Gastrocnemius medialis (tissue), 4 donors: ENCODE measurements at regions not wholly inside any gene's neighbourhood (a gene's known extent, or its start where the extent isn't known, plus 50 kb on each side); places are given as distances from the start of the nearest gene placed in this dataset.

Experiments used
- ATAC-seq, 2 donors: fragments of 150-250 bp; one replicate each; pipeline ENCODE4 v1.9.1; 2016
- DNase-seq, 2 donors: peaks; one replicate each; pipeline ENCODE4 v3.0.0-alpha.2; 2019
- H3K27ac ChIP-seq, 4 donors: fragments of 200-600 bp; sonication (generic); 1 replicate in 1 of 4; 2 replicates in 3 of 4; pipeline ENCODE4 v1.5.1; 2016 to 2018; ENCODE audit warnings: mild to moderate bottlenecking in 2 of 4, moderate library complexity in 1 of 4
- H3K27me3 ChIP-seq, 3 donors: fragments of 200-600 bp; sonication (generic) in 2 of 3; 1 replicate in 1 of 3; 2 replicates in 2 of 3; pipeline versions ENCODE4 v1.5.1 to v1.6.0; 2016 to 2019; ENCODE audit warnings: mild to moderate bottlenecking in 1 of 3, moderate library complexity in 1 of 3
- H3K36me3 ChIP-seq, 2 donors: fragments of 200-600 bp; sonication (generic) in 1 of 2; one replicate each; pipeline ENCODE4 v1.5.1; 2017 to 2018
- H3K4me1 ChIP-seq, 2 donors: fragments of 200-600 bp; sonication (generic) in 1 of 2; one replicate each; pipeline ENCODE4 v1.5.1; 2016 to 2017; ENCODE audit warnings: mild to moderate bottlenecking in 2 of 2
- H3K4me3 ChIP-seq, 4 donors: fragments of 200-600 bp; sonication (generic) in 3 of 4; 1 replicate in 1 of 4; 2 replicates in 3 of 4; pipeline ENCODE4 v1.5.1; 2016 to 2019; ENCODE audit warnings: mild to moderate bottlenecking in 2 of 4
- H3K9me3 ChIP-seq, 3 donors: fragments of 200-600 bp; sonication (generic) in 2 of 3; 1 replicate in 1 of 3; 2 replicates in 2 of 3; pipeline ENCODE4 v1.5.1; 2016 to 2019
- POLR2A ChIP-seq, 2 donors: fragments of 450-650 bp; IDR thresholded peaks; one replicate each; pipeline ENCODE4 v1.6.1; 2017; ENCODE audit warnings: antibody characterized with exemption in 2 of 2, mild to moderate bottlenecking in 2 of 2, moderate library complexity in 2 of 2
- in situ Hi-C, 4 donors: fragments of 200-750 bp; cut with MboI; loops; one replicate each; pipeline versions ENCODE4 v1.15.0 to v1.8.0; 2017; ENCODE audit warnings: low sequenced_read_pairs in 4 of 4
- intact Hi-C: fragments of 100-400 bp; cut with DNase I; formaldehyde crosslinking; loops from one replicate; pipeline ENCODE4 v1.15.1; 2023; ENCODE audit warnings: low total_unique reads
- TF ChIP-seq, protein P1 (sequence below), 5 experiments: fragments of 450-650 bp in 3 of 5; fragments of 200-600 bp in 2 of 5; sonication (generic) in 2 of 5; IDR thresholded peaks in 4 of 5; conservative IDR thresholded peaks in 1 of 5; 1 replicate in 4 of 5; 2 replicates in 1 of 5; pipeline ENCODE4 v1.5.1; 2016 to 2019; ENCODE audit warnings: antibody characterized with exemption in 5 of 5, mild to moderate bottlenecking in 3 of 5, moderate library complexity in 3 of 5

DNA sequence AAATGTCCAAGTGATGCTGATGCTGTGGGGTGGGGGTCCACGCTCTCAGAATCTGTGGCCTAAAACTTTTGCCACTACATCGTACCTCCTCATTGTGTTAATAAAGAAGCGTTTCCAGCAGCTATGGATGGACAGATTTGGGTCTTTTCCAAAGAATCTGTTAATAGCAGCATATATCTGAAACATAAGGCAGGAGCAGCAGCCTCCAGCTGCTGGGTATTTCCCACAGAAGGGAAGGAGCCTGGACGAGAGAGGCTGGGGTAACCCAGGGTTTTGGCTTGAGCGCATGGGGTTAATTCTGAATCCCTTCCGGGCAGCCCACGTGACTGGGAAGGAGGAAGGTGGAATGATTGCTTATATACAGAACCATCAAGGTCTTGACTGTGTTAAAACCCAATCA lies 332.4 kb downstream of the BCOR start:
- no peak for DNase-seq
- Histone ChIP-seq H3K27ac (no peak overlapping the region), H3K36me3 (no peaks in the 10 kb centered on the region), H3K9me3 (no peaks in the 10 kb centered on the region), H3K4me3 (no peak overlapping the region), H3K27me3 (no peaks in the 10 kb centered on the region), H3K4me1 (peaks cover 0 to 7% of the 10 kb centered on the region in 2 donors)
- in situ Hi-C loops (no loop called here), intact Hi-C loops (no loop called here)
- TF ChIP-seq, protein P1, sequence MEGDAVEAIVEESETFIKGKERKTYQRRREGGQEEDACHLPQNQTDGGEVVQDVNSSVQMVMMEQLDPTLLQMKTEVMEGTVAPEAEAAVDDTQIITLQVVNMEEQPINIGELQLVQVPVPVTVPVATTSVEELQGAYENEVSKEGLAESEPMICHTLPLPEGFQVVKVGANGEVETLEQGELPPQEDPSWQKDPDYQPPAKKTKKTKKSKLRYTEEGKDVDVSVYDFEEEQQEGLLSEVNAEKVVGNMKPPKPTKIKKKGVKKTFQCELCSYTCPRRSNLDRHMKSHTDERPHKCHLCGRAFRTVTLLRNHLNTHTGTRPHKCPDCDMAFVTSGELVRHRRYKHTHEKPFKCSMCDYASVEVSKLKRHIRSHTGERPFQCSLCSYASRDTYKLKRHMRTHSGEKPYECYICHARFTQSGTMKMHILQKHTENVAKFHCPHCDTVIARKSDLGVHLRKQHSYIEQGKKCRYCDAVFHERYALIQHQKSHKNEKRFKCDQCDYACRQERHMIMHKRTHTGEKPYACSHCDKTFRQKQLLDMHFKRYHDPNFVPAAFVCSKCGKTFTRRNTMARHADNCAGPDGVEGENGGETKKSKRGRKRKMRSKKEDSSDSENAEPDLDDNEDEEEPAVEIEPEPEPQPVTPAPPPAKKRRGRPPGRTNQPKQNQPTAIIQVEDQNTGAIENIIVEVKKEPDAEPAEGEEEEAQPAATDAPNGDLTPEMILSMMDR (IDR thresholded peaks at IDR 0.05 in 4 of 5, conservative IDR thresholded peaks at IDR 0.05 in 1 of 5): no peak
- no peak for TF ChIP-seq POLR2A (IDR thresholded peaks at IDR 0.05)
- ATAC-seq: no peak

DNA sequence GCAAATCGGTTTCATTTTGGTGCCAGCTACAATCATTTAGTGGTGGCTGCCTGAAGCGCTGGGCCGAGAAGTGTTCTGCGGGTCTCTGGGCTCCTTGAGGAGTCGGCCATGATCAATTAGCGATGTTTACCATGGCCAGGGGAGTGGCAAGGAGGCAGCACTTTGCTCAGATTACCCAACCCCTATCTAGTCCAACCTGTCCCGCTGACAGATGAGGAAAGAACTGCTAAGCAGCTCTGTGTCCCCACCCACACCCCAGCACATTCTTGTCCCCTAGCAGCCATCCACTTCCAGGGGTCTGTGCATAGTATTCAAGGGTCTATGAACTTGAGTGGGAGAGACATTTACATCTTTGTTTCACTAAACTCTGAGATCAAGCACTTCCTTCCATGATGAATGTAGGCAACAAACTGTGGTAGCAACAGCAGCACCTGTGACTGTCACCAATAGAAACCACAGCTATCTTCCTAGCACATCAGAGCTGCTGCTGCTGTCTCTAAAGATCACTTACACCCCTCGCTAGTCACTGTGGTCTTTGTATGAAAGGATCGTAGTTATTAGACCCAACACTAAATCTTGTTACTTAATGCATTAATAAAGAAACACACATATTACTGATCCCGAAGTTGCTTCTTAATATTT lies 331.6 kb downstream of the BCOR start:
- intact Hi-C loops (no loop called here), in situ Hi-C loops (no loop called here)
- ATAC-seq: no peak
- Histone ChIP-seq H3K27ac (no peak overlapping the region), H3K4me3 (no peak overlapping the region), H3K36me3 (no peaks in the 10 kb centered on the region), H3K9me3 (no peaks in the 10 kb centered on the region), H3K27me3 (no peaks in the 10 kb centered on the region), H3K4me1 (peaks cover 0 to 7% of the 10 kb centered on the region in 2 donors)
- no peak for DNase-seq
- TF ChIP-seq, protein P1 (IDR thresholded peaks at IDR 0.05 in 4 of 5, conservative IDR thresholded peaks at IDR 0.05 in 1 of 5): no peak
- TF ChIP-seq POLR2A (IDR thresholded peaks at IDR 0.05): no peak

DNA sequence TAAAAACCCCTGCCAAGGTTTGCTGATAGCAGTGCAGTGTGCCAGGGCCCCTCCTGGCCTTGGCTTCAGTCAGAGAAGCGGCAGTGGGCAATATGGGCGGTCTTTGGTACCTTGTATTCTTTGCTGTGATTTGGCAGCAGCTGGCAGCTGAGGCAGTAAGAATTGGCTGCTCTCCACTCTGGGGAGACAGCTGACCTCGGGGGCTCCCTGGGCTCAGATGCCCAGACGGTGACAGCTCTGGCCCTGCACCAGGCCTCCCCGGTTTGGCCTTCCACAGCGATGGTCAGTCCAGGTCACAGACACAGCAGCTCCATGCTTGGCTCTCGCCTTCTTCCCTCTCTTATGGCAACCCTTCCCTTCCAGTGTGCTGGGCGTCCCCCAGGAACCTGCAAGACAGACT lies 330.9 kb downstream of the BCOR start:
- ATAC-seq: no peak
- in situ Hi-C loops (no loop called here), intact Hi-C loops (no loop called here)
- Histone ChIP-seq H3K27me3 (no peaks in the 10 kb centered on the region), H3K9me3 (no peaks in the 10 kb centered on the region), H3K4me1 (peaks cover 0 to 10% of the 10 kb centered on the region in 2 donors), H3K4me3 (no peak overlapping the region), H3K27ac (peak overlapping the region in 1 of 4 donors; percentile 27), H3K36me3 (no peaks in the 10 kb centered on the region)
- TF ChIP-seq, protein P1 (IDR thresholded peaks at IDR 0.05 in 4 of 5, conservative IDR thresholded peaks at IDR 0.05 in 1 of 5): no peak
- TF ChIP-seq POLR2A (IDR thresholded peaks at IDR 0.05): no peak
- DNase-seq: no peak

DNA sequence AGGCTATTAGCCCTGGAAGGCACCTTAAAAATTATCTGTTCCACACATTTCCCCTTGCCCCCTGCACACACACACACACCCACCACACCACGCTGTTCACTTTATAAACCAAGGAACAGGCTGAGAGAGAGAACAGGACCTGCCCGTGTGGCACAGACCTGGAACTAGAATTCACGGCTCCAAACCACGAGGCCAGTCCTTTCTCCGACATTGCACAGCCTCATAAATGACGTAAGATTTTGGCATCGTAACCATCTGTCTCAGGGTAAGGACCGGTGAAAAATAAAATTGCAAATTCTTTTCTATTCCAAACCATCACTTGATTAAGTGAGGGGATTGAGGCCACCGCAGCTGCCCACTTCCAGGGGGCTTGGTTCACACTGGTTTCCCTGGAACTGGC lies 330.3 kb downstream of the BCOR start:
- Histone ChIP-seq H3K4me3 (no peak overlapping the region), H3K9me3 (no peaks in the 10 kb centered on the region), H3K4me1 (peaks cover 0 to 11% of the 10 kb centered on the region in 2 donors), H3K36me3 (no peaks in the 10 kb centered on the region), H3K27ac (peak overlapping the region in 1 of 4 donors; percentile 27), H3K27me3 (no peaks in the 10 kb centered on the region)
- TF ChIP-seq, protein P1 (IDR thresholded peaks at IDR 0.05 in 4 of 5, conservative IDR thresholded peaks at IDR 0.05 in 1 of 5): no peak
- TF ChIP-seq POLR2A (IDR thresholded peaks at IDR 0.05): no peak
- ATAC-seq (no peak), DNase-seq (no peak)
- intact Hi-C loops (no loop called here), in situ Hi-C loops (no loop called here)

DNA sequence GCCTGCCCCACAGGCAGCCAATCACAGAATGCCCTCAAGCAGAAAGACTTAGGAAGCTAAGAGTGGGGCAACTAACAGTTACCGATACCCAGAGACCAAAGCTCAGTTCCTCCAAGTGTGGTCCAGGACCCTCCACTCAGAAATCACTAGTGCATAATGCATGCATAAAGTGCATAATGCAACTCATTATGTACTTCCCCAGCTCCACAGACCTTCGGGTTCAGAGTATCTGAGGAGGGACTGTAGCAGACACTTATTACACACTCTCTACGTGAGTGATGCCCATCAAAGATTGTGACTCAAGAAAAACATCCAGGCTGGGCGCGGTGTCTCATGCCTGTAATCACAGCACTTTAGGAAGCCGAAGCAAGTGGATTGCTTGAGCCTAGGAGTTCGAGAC lies 328.0 kb downstream of the BCOR start:
- ATAC-seq: no peak
- Histone ChIP-seq H3K4me1 (peaks cover 0 to 14% of the 10 kb centered on the region in 2 donors), H3K27me3 (no peaks in the 10 kb centered on the region), H3K36me3 (no peaks in the 10 kb centered on the region), H3K27ac (no peak overlapping the region), H3K4me3 (no peak overlapping the region), H3K9me3 (no peaks in the 10 kb centered on the region)
- in situ Hi-C loops: no loop called here
- DNase-seq: no peak
- intact Hi-C loops: no loop called here
- TF ChIP-seq, protein P1 (IDR thresholded peaks at IDR 0.05 in 4 of 5, conservative IDR thresholded peaks at IDR 0.05 in 1 of 5): no peak
